ENCODE measurements at regions not wholly inside any gene's neighbourhood (a gene's known extent, or its start where the extent isn't known, plus 50 kb on each side); places are given as distances from the start of the nearest gene placed in this dataset.
"Not testable (repeated sequence)": the region's sequence is repeated elsewhere in the genome, so short reads cannot be mapped to it uniquely, and the experiment has no call there.

GRCh38 chr5:1626397-1626796 lies 102.6 kb upstream of the LPCAT1 start:
- peaks cover 38% of the 10 kb centered on the region for H3K9me3 Mint-ChIP-seq
- H3K4me3 Mint-ChIP-seq; H3K27ac Mint-ChIP-seq; POLR2A ChIA-PET; CTCF ChIA-PET; H3K4me1 Mint-ChIP-seq; ATAC-seq; DNase-seq (ENCODE audit: low spot score): not testable (repeated sequence)
- H3K27me3 Mint-ChIP-seq (ENCODE audit: low read depth), result peaks cover 19% of the 10 kb centered on the region
- H3K36me3 Mint-ChIP-seq, result peaks cover 54% of the 10 kb centered on the region

DNA sequence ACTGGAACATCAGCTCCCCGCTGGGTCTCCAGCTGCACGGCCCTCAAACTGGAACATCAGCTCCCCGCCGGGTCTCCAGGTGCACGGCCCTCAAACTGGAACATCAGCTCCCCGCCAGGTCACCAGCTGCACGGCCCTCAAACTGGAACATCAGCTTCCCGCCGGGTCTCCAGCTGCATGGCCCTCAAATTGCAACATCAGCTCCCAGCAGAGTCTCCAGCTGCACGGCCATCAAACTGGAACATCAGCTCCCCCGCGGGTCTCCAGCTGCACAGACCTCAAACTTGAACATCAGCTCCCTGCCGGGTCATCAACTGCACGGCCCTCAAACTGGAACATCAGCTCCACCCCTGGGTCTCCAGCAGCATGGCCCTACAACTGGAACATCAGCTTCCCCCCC lies 95.8 kb upstream of the LPCAT1 start:
- peaks cover 72% of the 10 kb centered on the region for H3K36me3 Mint-ChIP-seq
- not testable (repeated sequence) for H3K4me1 Mint-ChIP-seq; H3K27ac Mint-ChIP-seq; H3K4me3 Mint-ChIP-seq; DNase-seq (ENCODE audit: low spot score); ATAC-seq
- POLR2A ChIA-PET, result interaction anchor here (0.7 kb wide), 1 partner anchor 34 kb away, joined by 3 read pairs; no protein-coding TSS in a partner anchor
- H3K27me3 Mint-ChIP-seq (ENCODE audit: low read depth), result peaks cover 27% of the 10 kb centered on the region
- H3K9me3 Mint-ChIP-seq, result peaks cover 43% of the 10 kb centered on the region
- CTCF ChIA-PET, result interaction anchor here (1.6 to 1.9 kb wide), 2 partner anchors 21 to 25 kb away, joined by 4 to 5 read pairs; no protein-coding TSS in a partner anchor

DNA sequence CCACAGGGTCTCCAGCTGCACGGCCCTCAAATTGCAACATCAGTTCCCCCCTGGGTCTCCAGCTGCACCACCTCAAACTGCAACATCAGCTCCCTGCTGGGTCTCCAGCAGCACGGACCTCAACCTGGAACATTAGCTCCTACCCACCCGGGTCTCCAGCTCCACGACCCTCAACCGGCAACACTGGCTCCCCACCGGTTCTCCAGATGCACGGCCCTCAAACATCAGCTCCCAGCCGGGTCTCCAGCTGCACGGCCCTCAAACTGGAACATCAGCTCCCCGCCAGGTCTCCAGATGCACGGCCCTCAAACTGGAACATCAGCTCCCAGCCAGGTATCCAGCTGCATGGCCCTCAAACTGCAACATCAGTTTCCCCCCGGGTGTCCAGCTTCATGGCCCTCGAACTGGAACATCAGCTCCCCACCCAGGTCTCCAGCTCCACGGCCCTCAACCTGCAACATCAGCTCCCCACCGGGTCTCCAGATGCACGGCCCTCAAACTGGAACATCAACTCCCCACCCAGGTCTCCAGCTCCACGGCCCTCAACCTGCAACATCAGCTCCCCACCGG lies 94.6 kb upstream of the LPCAT1 start:
- ChIA-PET CTCF (interaction anchor here (1.2 to 2.7 kb wide), 5 partner anchors 17 to 150 kb away, joined by 3 to 15 read pairs (median 4); no protein-coding TSS in a partner anchor), POLR2A (interaction anchor here (0.6 kb wide), 1 partner anchor 9 kb away, joined by 6 read pairs; no protein-coding TSS in a partner anchor)
- peaks cover 61% of the 10 kb centered on the region for H3K36me3 Mint-ChIP-seq
- H3K27ac Mint-ChIP-seq; H3K4me1 Mint-ChIP-seq; ATAC-seq; DNase-seq (ENCODE audit: low spot score); H3K4me3 Mint-ChIP-seq: not testable (repeated sequence)
- peaks cover 20% of the 10 kb centered on the region for H3K27me3 Mint-ChIP-seq (ENCODE audit: low read depth)
- H3K9me3 Mint-ChIP-seq, result peaks cover 32% of the 10 kb centered on the region

DNA sequence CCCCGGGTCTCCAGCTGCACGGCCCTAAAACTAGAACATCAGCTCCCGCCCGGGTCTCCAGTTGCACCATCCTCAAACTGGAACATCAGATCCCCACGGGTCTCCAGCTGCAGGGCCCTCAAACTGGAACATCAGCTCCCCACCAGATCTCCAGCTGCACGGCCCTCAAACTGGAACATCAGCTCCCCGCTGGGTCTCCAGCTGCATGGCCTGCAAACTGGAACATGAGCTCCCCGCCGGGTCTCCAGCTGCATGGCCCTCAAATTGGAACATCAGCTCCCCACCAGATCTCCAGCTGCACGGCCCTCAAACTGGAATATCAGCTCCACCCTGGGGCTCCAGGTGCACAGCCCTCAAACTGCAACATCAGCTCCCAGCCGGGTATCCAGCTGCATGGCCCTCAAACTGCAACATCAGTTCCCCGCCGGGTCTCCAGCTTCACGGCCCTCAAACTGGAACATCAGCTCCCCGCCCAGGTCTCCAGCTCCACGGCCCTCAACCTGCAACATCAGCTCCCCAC lies 93.5 kb upstream of the LPCAT1 start:
- DNase-seq (ENCODE audit: low spot score); POLR2A ChIA-PET; H3K4me1 Mint-ChIP-seq; H3K4me3 Mint-ChIP-seq; ATAC-seq; H3K27ac Mint-ChIP-seq: not testable (repeated sequence)
- Mint-ChIP-seq H3K27me3 (ENCODE audit: low read depth) (peaks cover 12% of the 10 kb centered on the region), H3K36me3 (peaks cover 58% of the 10 kb centered on the region), H3K9me3 (peaks cover 21% of the 10 kb centered on the region)
- CTCF ChIA-PET, result interaction anchor here (0.6 to 2.7 kb wide), 4 partner anchors 23 to 237 kb away, joined by 3 to 15 read pairs (median 4); no protein-coding TSS in a partner anchor

DNA sequence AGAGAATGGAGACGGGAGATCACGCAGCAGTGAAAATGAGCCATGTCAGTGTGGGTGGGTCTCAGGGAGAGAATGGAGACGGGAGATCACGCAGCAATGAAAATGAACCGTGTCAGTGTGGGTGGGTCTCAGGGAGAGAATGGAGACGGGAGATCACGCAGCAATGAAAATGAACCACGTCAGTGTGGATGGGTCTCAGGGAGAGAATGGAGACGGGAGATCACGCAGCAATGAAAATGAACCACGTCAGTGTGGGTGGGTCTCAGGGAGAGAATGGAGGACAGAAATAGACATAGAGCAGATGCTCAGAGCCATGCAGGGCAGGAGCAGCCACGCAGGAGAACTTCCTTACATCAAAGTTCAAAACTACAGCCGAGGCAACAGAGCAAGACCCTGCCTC lies 89.8 kb upstream of the LPCAT1 start:
- H3K27me3 Mint-ChIP-seq (ENCODE audit: low read depth); H3K4me3 Mint-ChIP-seq; ATAC-seq; H3K4me1 Mint-ChIP-seq; CTCF ChIA-PET; DNase-seq (ENCODE audit: low spot score); POLR2A ChIA-PET; H3K9me3 Mint-ChIP-seq; H3K27ac Mint-ChIP-seq: not testable (repeated sequence)
- H3K36me3 Mint-ChIP-seq, result peaks cover 24% of the 10 kb centered on the region

- DNase-seq (ENCODE audit: low spot score); POLR2A ChIA-PET; H3K9me3 Mint-ChIP-seq; H3K27me3 Mint-ChIP-seq (ENCODE audit: low read depth); ATAC-seq; H3K27ac Mint-ChIP-seq; CTCF ChIA-PET; H3K4me3 Mint-ChIP-seq; H3K36me3 Mint-ChIP-seq: not testable (repeated sequence)
- peaks cover 15% of the 10 kb centered on the region for H3K4me1 Mint-ChIP-seq
Measured at GRCh38 chr5:1610526-1610925, 86.8 kb upstream of the LPCAT1 start.

DNA sequence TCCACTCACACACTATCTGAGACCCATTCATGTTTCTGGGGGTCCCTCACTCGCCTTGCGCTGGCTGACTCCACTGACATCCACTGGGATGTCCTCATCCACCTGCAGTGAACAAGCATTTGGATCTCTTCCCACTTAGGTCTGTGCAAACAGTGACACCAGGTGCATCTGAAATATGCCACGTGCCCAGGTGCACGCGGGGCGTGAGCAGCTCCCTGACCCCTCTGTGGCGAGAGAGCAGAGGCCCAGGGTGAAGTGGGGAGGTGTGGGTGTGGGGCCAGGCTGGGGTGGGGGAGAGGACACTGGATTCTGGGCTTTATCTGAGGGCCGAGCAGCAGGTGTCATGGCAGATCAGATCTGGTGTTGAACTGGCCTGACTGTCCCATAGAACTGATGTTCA lies 85.4 kb upstream of the LPCAT1 start:
- H3K27ac Mint-ChIP-seq; DNase-seq (ENCODE audit: low spot score); CTCF ChIA-PET: not testable (repeated sequence)

GRCh38 chr5:1608336-1608735 lies 84.6 kb upstream of the LPCAT1 start:
- H3K36me3 Mint-ChIP-seq, POLR2A ChIA-PET: not testable (repeated sequence)

More for the DNA sequence above, 85.4 kb upstream of the LPCAT1 start:
- H3K4me3 Mint-ChIP-seq; ATAC-seq; H3K36me3 Mint-ChIP-seq; POLR2A ChIA-PET; H3K9me3 Mint-ChIP-seq; H3K27me3 Mint-ChIP-seq (ENCODE audit: low read depth): not testable (repeated sequence)
- peaks cover 21% of the 10 kb centered on the region for H3K4me1 Mint-ChIP-seq

GRCh38 chr5:1606951-1607350 lies 83.2 kb upstream of the LPCAT1 start:
- H3K36me3 Mint-ChIP-seq; POLR2A ChIA-PET; H3K4me3 Mint-ChIP-seq; H3K27me3 Mint-ChIP-seq (ENCODE audit: low read depth); H3K27ac Mint-ChIP-seq; H3K9me3 Mint-ChIP-seq: not testable (repeated sequence)
- DNase-seq (ENCODE audit: low spot score) (peak; percentile 27), ATAC-seq (peak; percentile 90)
- H3K4me1 Mint-ChIP-seq, result peaks cover 26% of the 10 kb centered on the region
- CTCF ChIA-PET, result interaction anchor here (1.8 kb wide), 1 partner anchor 38 kb away, joined by 7 read pairs; no protein-coding TSS in a partner anchor

More at GRCh38 chr5:1608336-1608735, 84.6 kb upstream of the LPCAT1 start:
- ATAC-seq; H3K9me3 Mint-ChIP-seq; H3K4me3 Mint-ChIP-seq; DNase-seq (ENCODE audit: low spot score); H3K27me3 Mint-ChIP-seq (ENCODE audit: low read depth); H3K27ac Mint-ChIP-seq; CTCF ChIA-PET: not testable (repeated sequence)
- H3K4me1 Mint-ChIP-seq, result peaks cover 26% of the 10 kb centered on the region

DNA sequence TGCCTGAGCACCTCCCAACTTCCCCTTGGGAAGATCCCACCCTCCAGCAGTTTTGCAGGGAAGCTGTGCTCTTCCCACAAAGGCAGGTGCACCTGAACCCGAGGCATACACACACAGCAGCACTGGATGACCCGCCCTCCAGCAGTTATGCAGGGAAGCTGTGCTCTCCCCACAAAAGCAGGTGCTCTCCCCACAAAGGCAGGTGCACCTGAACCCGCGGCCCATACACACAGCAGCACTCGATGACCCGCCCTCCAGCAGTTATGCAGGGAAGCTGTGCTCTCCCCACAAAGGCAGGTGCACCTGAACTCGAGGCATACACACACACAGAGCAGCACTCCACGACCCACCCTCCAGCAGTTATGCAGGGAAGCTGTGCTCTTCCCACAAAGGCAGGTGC lies 80.2 kb upstream of the LPCAT1 start:
- POLR2A ChIA-PET; H3K27me3 Mint-ChIP-seq (ENCODE audit: low read depth); ATAC-seq; H3K9me3 Mint-ChIP-seq; H3K36me3 Mint-ChIP-seq; DNase-seq (ENCODE audit: low spot score); H3K4me3 Mint-ChIP-seq: not testable (repeated sequence)
- H3K4me1 Mint-ChIP-seq, result peaks cover 46% of the 10 kb centered on the region
- CTCF ChIA-PET, result interaction anchor here (1.0 to 1.3 kb wide), 2 partner anchors 41 to 224 kb away, joined by 3 to 4 read pairs; no protein-coding TSS in a partner anchor
- H3K27ac Mint-ChIP-seq, result peak overlapping the region; percentile 46

Measured in WTC11 (cell line).